ENCODE measurements at regions not wholly inside any gene's neighbourhood (a gene's known extent, or its start where the extent isn't known, plus 50 kb on each side); places are given as distances from the start of the nearest gene placed in this dataset.

GRCh38 chr10:44105696-44106095, 279.2 kb downstream of the CXCL12 start:
- no peaks in the 10 kb centered on the region for H3K36me3 Mint-ChIP-seq (ENCODE audit: insufficient read depth, unreplicated experiment)
- H3K9me3 Mint-ChIP-seq (ENCODE audit: unreplicated experiment) = peaks cover 13% of the 10 kb centered on the region
- no peaks in the 10 kb centered on the region for H3K4me1 Mint-ChIP-seq (ENCODE audit: low read depth, unreplicated experiment)
- Histone ChIP-seq H3K4me1 (no peaks in the 10 kb centered on the region), H3K36me3 (ENCODE audit: control insufficient read depth, insufficient read depth, low read length) (no peaks in the 10 kb centered on the region), H3K9me3 (no peaks in the 10 kb centered on the region), H3K4me3 (ENCODE audit: low read depth, low read length) (no peak overlapping the region), H3K27me3 (replicated peaks; ENCODE audit: control insufficient read depth, insufficient read depth, low read length) (no peaks in the 10 kb centered on the region)
- intact Hi-C loops (cut with micrococcal nuclease; ENCODE audit: unreplicated experiment) = no loop called here
- no peak overlapping the region for H3K27ac Mint-ChIP-seq (ENCODE audit: unreplicated experiment)
- DNase-seq = no peak
- no TSS peak for BruUV-seq (replicated peaks)
- CTCF ChIA-PET = no interaction called here
- H3K4me3 Mint-ChIP-seq (ENCODE audit: unreplicated experiment) = no peak overlapping the region
- POLR2A ChIA-PET = no interaction called here
- no peak for TF ChIP-seq CTCF (IDR thresholded peaks at IDR 0.05; ENCODE audit: insufficient read depth in 1 of 2, low read depth in 1 of 2, low read length in 1 of 2, severe bottlenecking in 1 of 2, unreplicated experiment in 1 of 2)
- peaks cover 3% of the 10 kb centered on the region for H3K27me3 Mint-ChIP-seq (ENCODE audit: insufficient read depth, unreplicated experiment)

- DNase-seq = no peak
- Mint-ChIP-seq H3K27ac (ENCODE audit: unreplicated experiment) (no peak overlapping the region), H3K9me3 (ENCODE audit: unreplicated experiment) (no peaks in the 10 kb centered on the region), H3K4me1 (ENCODE audit: low read depth, unreplicated experiment) (no peaks in the 10 kb centered on the region), H3K27me3 (ENCODE audit: insufficient read depth, unreplicated experiment) (peaks cover 3% of the 10 kb centered on the region), H3K4me3 (ENCODE audit: unreplicated experiment) (no peak overlapping the region), H3K36me3 (ENCODE audit: insufficient read depth, unreplicated experiment) (no peaks in the 10 kb centered on the region)
- Histone ChIP-seq H3K27me3 (replicated peaks; ENCODE audit: control insufficient read depth, insufficient read depth, low read length) (no peaks in the 10 kb centered on the region), H3K9me3 (no peaks in the 10 kb centered on the region), H3K36me3 (ENCODE audit: control insufficient read depth, insufficient read depth, low read length) (no peaks in the 10 kb centered on the region), H3K4me3 (ENCODE audit: low read depth, low read length) (no peak overlapping the region), H3K4me1 (no peaks in the 10 kb centered on the region)
- CTCF ChIA-PET = no interaction called here
- intact Hi-C loops (cut with micrococcal nuclease; ENCODE audit: unreplicated experiment) = no loop called here
- no peak for TF ChIP-seq CTCF (IDR thresholded peaks at IDR 0.05; ENCODE audit: insufficient read depth in 1 of 2, low read depth in 1 of 2, low read length in 1 of 2, severe bottlenecking in 1 of 2, unreplicated experiment in 1 of 2)
- POLR2A ChIA-PET = no interaction called here
- no TSS peak for BruUV-seq (replicated peaks)
Observed at GRCh38 chr10:44102726-44103255, 282.1 kb downstream of the CXCL12 start.

- ChIA-PET CTCF (no interaction called here), POLR2A (no interaction called here)
- Mint-ChIP-seq H3K27me3 (ENCODE audit: insufficient read depth, unreplicated experiment) (peaks cover 6% of the 10 kb centered on the region), H3K4me1 (ENCODE audit: low read depth, unreplicated experiment) (no peaks in the 10 kb centered on the region), H3K36me3 (ENCODE audit: insufficient read depth, unreplicated experiment) (no peaks in the 10 kb centered on the region), H3K4me3 (ENCODE audit: unreplicated experiment) (no peak overlapping the region), H3K27ac (ENCODE audit: unreplicated experiment) (no peak overlapping the region), H3K9me3 (ENCODE audit: unreplicated experiment) (no peaks in the 10 kb centered on the region)
- Histone ChIP-seq H3K4me1 (no peaks in the 10 kb centered on the region), H3K9me3 (peaks cover 8% of the 10 kb centered on the region; the same call in 1 of the 2 replicates), H3K27me3 (replicated peaks; ENCODE audit: control insufficient read depth, insufficient read depth, low read length) (no peaks in the 10 kb centered on the region), H3K4me3 (ENCODE audit: low read depth, low read length) (no peak overlapping the region), H3K36me3 (ENCODE audit: control insufficient read depth, insufficient read depth, low read length) (no peaks in the 10 kb centered on the region)
- intact Hi-C loops (cut with micrococcal nuclease; ENCODE audit: unreplicated experiment) = no loop called here
- no peak for DNase-seq
- BruUV-seq (replicated peaks) = no TSS peak
- TF ChIP-seq CTCF (IDR thresholded peaks at IDR 0.05; ENCODE audit: insufficient read depth in 1 of 2, low read depth in 1 of 2, low read length in 1 of 2, severe bottlenecking in 1 of 2, unreplicated experiment in 1 of 2) = no peak
Observed at GRCh38 chr10:44101082-44101481, 283.8 kb downstream of the CXCL12 start.
